ENCODE measurements at regions not wholly inside any gene's neighbourhood (a gene's known extent, or its start where the extent isn't known, plus 50 kb on each side); places are given as distances from the start of the nearest gene placed in this dataset.
"Not testable (repeated sequence)": the region's sequence is repeated elsewhere in the genome, so short reads cannot be mapped to it uniquely, and the experiment has no call there.

- DNase-seq = no peak
Measured at GRCh38 chr2:144920755-144921530, 401.0 kb upstream of the ZEB2 start.

GRCh38 chr2:144914622-144915318, 394.9 kb upstream of the ZEB2 start:
- DNase-seq = no peak

GRCh38 chr2:144914113-144914512, 394.2 kb upstream of the ZEB2 start:
- DNase-seq = no peak

- no peak for DNase-seq
Measured at GRCh38 chr2:144912206-144912605, 392.3 kb upstream of the ZEB2 start.

GRCh38 chr2:144905956-144906355, 386.0 kb upstream of the ZEB2 start:
- no peak for DNase-seq

GRCh38 chr2:144904612-144905011, 384.7 kb upstream of the ZEB2 start:
- DNase-seq = no peak

- DNase-seq = not testable (repeated sequence)
Measured at GRCh38 chr2:144903045-144903444, 383.1 kb upstream of the ZEB2 start.

GRCh38 chr2:144901386-144901785, 381.5 kb upstream of the ZEB2 start:
- not testable (repeated sequence) for DNase-seq

GRCh38 chr2:144896341-144896740, 376.4 kb upstream of the ZEB2 start:
- no peak for DNase-seq

- no peak for DNase-seq
Measured at GRCh38 chr2:144894612-144895599, 375.0 kb upstream of the ZEB2 start.

GRCh38 chr2:144893464-144893863, 373.5 kb upstream of the ZEB2 start:
- DNase-seq = no peak

- DNase-seq = no peak
Measured at GRCh38 chr2:144890828-144891227, 370.9 kb upstream of the ZEB2 start.

- no peak for DNase-seq
Measured at GRCh38 chr2:144889348-144889747, 369.4 kb upstream of the ZEB2 start.

- DNase-seq = no peak
Measured at GRCh38 chr2:144886862-144887261, 366.9 kb upstream of the ZEB2 start.

- no peak for DNase-seq
Measured at GRCh38 chr2:144877893-144878292, 358.0 kb upstream of the ZEB2 start.

- no peak for DNase-seq
Measured at GRCh38 chr2:144876013-144876412, 356.1 kb upstream of the ZEB2 start.

GRCh38 chr2:144875290-144875969, 355.5 kb upstream of the ZEB2 start:
- DNase-seq = no peak

- no peak for DNase-seq
Measured at GRCh38 chr2:144865670-144866069, 345.8 kb upstream of the ZEB2 start.

GRCh38 chr2:144859716-144860115, 339.8 kb upstream of the ZEB2 start:
- DNase-seq = no peak

GRCh38 chr2:144858211-144858610, 338.3 kb upstream of the ZEB2 start:
- DNase-seq = no peak

GRCh38 chr2:144854596-144854995, 334.7 kb upstream of the ZEB2 start:
- no peak for DNase-seq

- DNase-seq = no peak
Measured at GRCh38 chr2:144849612-144850011, 329.7 kb upstream of the ZEB2 start.

- no peak for DNase-seq
Measured at GRCh38 chr2:144848423-144848822, 328.5 kb upstream of the ZEB2 start.

Data from NCI-H2029 (cell line).